GM12864 (cell line): ENCODE measurements at regions not wholly inside any gene's neighbourhood (a gene's known extent, or its start where the extent isn't known, plus 50 kb on each side); places are given as distances from the start of the nearest gene placed in this dataset.

Source experiments
- DNase-seq: peaks from one replicate; pipeline ENCODE4 v3.0.0-alpha.2; 2011; ENCODE audit warnings: low read depth
- H3K4me3 ChIP-seq: 2 replicates; pipeline ENCODE4 v1.5.1; 2011; ENCODE audit warnings: mild to moderate bottlenecking, low read depth, low read length, control low read depth
- TF ChIP-seq, protein P1 (sequence below): IDR thresholded peaks from 2 replicates; pipeline ENCODE4 v1.5.1; 2011; ENCODE audit warnings: low read depth, mild to moderate bottlenecking, moderate library complexity, low read length, control low read depth, inconsistent platforms; ENCODE audit errors: missing control alignments

DNA sequence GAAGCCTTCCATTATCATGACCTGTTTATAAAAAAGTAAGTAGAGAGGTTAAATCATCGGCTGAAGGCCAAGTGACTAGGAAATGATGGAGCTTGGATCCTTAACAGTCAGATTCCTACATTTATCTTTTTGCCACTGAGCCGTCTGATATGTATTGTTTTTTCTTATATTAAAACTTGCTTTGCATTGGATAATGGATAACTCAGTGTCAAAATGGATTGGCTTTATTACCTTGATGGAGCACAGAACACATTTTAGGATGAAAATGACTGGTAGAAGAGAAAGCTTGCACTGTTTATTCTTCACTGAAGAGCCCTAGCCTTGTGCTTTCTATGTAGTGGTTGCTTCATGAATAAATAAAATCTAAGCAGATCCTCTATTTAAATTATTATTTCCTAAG, 54.2 kb upstream of the TSPAN5 start:
- H3K4me3 ChIP-seq, result no peak overlapping the region
- TF ChIP-seq, protein P1, sequence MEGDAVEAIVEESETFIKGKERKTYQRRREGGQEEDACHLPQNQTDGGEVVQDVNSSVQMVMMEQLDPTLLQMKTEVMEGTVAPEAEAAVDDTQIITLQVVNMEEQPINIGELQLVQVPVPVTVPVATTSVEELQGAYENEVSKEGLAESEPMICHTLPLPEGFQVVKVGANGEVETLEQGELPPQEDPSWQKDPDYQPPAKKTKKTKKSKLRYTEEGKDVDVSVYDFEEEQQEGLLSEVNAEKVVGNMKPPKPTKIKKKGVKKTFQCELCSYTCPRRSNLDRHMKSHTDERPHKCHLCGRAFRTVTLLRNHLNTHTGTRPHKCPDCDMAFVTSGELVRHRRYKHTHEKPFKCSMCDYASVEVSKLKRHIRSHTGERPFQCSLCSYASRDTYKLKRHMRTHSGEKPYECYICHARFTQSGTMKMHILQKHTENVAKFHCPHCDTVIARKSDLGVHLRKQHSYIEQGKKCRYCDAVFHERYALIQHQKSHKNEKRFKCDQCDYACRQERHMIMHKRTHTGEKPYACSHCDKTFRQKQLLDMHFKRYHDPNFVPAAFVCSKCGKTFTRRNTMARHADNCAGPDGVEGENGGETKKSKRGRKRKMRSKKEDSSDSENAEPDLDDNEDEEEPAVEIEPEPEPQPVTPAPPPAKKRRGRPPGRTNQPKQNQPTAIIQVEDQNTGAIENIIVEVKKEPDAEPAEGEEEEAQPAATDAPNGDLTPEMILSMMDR, result no peak
- DNase-seq, result no peak

DNA sequence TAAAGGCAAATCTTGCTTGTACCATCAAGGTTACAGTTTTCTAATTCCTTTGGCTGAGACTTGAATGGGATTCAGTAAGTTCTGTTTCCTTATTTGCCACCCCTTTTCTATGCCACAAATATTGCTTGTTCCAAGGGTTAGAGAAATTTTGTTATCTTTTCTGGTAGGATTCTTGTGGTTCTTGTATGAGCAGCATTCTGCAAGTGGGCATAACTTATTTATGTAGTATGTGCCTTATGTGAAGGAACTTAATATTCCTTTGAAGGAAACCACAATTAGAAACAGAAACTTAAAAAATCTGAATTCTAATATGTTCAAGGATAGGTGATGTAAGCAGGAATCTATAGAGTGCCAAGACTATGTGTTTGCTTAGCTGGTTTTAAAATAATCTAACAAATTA, 53.1 kb upstream of the TSPAN5 start:
- TF ChIP-seq, protein P1, result no peak
- no peak for DNase-seq
- H3K4me3 ChIP-seq, result no peak overlapping the region

DNA sequence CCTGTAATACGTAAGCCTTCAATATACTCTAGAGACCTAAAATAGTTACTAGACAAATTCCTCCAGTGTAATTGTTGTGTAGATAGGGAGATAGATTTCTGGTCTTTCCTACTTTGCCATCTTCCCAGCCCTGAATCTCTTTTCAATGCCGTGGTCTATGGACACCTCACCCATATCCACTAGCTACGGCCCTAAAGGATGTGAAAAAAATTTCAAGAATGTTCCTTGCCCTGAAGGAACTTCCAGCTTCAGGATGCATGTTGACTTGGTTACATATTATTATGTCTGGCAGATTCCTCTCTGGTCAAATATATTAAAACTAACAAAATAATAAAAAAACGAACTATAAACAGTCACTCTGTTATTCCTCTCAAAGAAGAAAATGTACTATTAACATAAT, 52.4 kb upstream of the TSPAN5 start:
- no peak for DNase-seq
- H3K4me3 ChIP-seq, result no peak overlapping the region
- TF ChIP-seq, protein P1, result no peak
